ENCODE measurements at regions not wholly inside any gene's neighbourhood (a gene's known extent, or its start where the extent isn't known, plus 50 kb on each side); places are given as distances from the start of the nearest gene placed in this dataset.
"Not testable (repeated sequence)": the region's sequence is repeated elsewhere in the genome, so short reads cannot be mapped to it uniquely, and the experiment has no call there.

DNA sequence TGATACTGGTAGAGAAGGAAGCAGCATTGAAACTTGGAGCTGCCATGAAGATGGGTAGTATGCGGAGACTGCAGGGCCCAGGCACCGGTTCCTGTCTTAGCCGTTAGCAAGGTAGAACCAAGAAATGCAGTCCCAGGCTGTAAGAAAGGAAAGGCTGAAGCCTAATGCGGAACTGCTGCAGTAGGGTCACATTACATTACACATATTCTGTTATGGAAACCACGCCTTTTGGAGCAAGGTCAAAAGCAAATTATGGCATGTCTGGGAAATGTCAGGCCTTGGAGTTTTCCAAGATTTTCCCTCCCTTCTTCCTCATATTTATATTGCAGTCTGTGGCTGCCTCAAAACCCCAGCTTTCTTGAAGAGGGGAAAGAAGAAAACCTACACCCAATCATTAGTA lies 204.8 kb upstream of the RASGEF1B start:
- H3K4me3 ChIP-seq (ENCODE audit: low read depth, low read length, poor library complexity, severe bottlenecking): no peak overlapping the region
- H3K9ac ChIP-seq (ENCODE audit: low read length): no peak overlapping the region
- no peaks in the 10 kb centered on the region for H4K20me1 ChIP-seq (ENCODE audit: insufficient read depth, low read length)
- no peak overlapping the region for H3K27ac ChIP-seq (ENCODE audit: low read depth, low read length, poor library complexity, severe bottlenecking)
- no peak overlapping the region for H2AFZ ChIP-seq (ENCODE audit: low read length)
- no peak overlapping the region for H3K4me2 ChIP-seq (ENCODE audit: low read length)
- no peaks in the 10 kb centered on the region for H3K36me3 ChIP-seq (ENCODE audit: insufficient read depth, low read length)
- H3K27me3 ChIP-seq (ENCODE audit: insufficient read depth, low read length): no peaks in the 10 kb centered on the region
- H3K9me2 ChIP-seq (ENCODE audit: low read depth, low read length): no peaks in the 10 kb centered on the region
- H3F3A ChIP-seq (ENCODE audit: insufficient read depth, low read length): no peaks in the 10 kb centered on the region
- no peaks in the 10 kb centered on the region for H3K4me1 ChIP-seq (ENCODE audit: insufficient read depth, low read length, severe bottlenecking)
- H3K79me2 ChIP-seq (ENCODE audit: insufficient read depth, low read length): no peaks in the 10 kb centered on the region
- H3K9me3 ChIP-seq (ENCODE audit: low read length): no peaks in the 10 kb centered on the region
- no peak for TF ChIP-seq EZH2 (IDR thresholded peaks at IDR 0.05; ENCODE audit: borderline replicate concordance, low read length)
- TF ChIP-seq, protein P1, sequence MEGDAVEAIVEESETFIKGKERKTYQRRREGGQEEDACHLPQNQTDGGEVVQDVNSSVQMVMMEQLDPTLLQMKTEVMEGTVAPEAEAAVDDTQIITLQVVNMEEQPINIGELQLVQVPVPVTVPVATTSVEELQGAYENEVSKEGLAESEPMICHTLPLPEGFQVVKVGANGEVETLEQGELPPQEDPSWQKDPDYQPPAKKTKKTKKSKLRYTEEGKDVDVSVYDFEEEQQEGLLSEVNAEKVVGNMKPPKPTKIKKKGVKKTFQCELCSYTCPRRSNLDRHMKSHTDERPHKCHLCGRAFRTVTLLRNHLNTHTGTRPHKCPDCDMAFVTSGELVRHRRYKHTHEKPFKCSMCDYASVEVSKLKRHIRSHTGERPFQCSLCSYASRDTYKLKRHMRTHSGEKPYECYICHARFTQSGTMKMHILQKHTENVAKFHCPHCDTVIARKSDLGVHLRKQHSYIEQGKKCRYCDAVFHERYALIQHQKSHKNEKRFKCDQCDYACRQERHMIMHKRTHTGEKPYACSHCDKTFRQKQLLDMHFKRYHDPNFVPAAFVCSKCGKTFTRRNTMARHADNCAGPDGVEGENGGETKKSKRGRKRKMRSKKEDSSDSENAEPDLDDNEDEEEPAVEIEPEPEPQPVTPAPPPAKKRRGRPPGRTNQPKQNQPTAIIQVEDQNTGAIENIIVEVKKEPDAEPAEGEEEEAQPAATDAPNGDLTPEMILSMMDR (IDR thresholded peaks at IDR 0.05; ENCODE audit: low read length): no peak

DNA sequence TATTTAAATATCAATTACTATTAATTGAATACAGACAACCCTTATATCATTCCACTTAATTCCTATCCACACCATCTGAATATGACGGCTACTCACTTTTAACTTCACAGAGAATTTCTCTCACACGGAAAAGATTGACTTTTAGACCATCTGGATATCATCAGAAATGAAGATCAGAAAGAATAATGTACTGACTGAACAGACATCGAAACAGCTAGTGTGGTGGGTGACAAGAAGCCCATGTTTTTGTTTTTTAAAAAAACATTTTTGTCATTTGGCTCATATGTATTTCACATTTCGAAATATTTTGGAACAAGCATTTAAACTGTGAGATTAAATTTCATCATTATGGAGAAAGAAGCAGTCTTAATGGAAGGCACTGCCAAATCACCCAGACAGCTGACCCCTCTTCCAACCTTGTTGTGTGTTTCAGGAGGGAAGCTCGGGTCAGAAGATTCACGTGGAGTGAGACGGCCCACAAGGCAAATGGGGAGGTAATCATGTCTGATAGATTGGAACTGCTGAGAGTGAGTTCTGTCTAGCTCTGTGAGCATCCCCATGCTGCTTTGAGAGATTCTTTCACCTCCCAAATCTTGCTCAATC lies 204.2 kb upstream of the RASGEF1B start:
- Histone ChIP-seq H3K4me3 (ENCODE audit: low read depth, low read length, poor library complexity, severe bottlenecking) (no peak overlapping the region), H3K4me2 (ENCODE audit: low read length) (no peak overlapping the region), H3F3A (ENCODE audit: insufficient read depth, low read length) (no peaks in the 10 kb centered on the region), H2AFZ (ENCODE audit: low read length) (peak overlapping the region; percentile 26; the same call in 1 of the 2 replicates), H3K27me3 (ENCODE audit: insufficient read depth, low read length) (no peaks in the 10 kb centered on the region), H3K9ac (ENCODE audit: low read length) (no peak overlapping the region), H3K27ac (ENCODE audit: low read depth, low read length, poor library complexity, severe bottlenecking) (no peak overlapping the region), H3K79me2 (ENCODE audit: insufficient read depth, low read length) (no peaks in the 10 kb centered on the region), H4K20me1 (ENCODE audit: insufficient read depth, low read length) (no peaks in the 10 kb centered on the region), H3K9me2 (ENCODE audit: low read depth, low read length) (no peaks in the 10 kb centered on the region), H3K9me3 (ENCODE audit: low read length) (no peaks in the 10 kb centered on the region), H3K4me1 (ENCODE audit: insufficient read depth, low read length, severe bottlenecking) (no peaks in the 10 kb centered on the region), H3K36me3 (ENCODE audit: insufficient read depth, low read length) (no peaks in the 10 kb centered on the region)
- no peak for TF ChIP-seq EZH2 (IDR thresholded peaks at IDR 0.05; ENCODE audit: borderline replicate concordance, low read length)
- TF ChIP-seq, protein P1 (IDR thresholded peaks at IDR 0.05; ENCODE audit: low read length): no peak

DNA sequence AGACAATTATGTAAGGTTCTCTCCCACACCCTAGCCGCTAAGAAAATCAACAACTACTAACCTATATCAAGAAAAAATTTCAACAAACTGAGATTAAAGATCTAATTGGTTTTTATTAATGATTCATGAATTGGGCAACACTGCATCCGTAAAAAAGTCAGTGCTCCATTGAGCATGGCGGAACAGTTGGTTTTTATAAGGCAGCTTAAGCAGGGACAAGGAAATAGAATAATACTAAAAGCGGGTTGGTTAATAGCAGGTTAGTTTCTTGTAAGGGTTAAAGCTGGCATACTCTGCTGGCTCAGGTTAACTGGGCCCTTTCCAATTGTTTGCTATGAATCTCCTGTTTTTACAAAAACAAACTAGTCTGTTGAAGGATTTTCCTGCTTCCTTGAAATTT lies 202.3 kb upstream of the RASGEF1B start:
- Histone ChIP-seq H3F3A (ENCODE audit: insufficient read depth, low read length) (no peaks in the 10 kb centered on the region), H3K9me2 (ENCODE audit: low read depth, low read length) (no peaks in the 10 kb centered on the region), H3K9ac (ENCODE audit: low read length) (no peak overlapping the region), H3K4me3 (ENCODE audit: low read depth, low read length, poor library complexity, severe bottlenecking) (no peak overlapping the region), H3K9me3 (ENCODE audit: low read length) (no peaks in the 10 kb centered on the region), H3K36me3 (ENCODE audit: insufficient read depth, low read length) (no peaks in the 10 kb centered on the region), H3K27ac (ENCODE audit: low read depth, low read length, poor library complexity, severe bottlenecking) (no peak overlapping the region), H3K4me1 (ENCODE audit: insufficient read depth, low read length, severe bottlenecking) (peaks cover 1% of the 10 kb centered on the region), H4K20me1 (ENCODE audit: insufficient read depth, low read length) (no peaks in the 10 kb centered on the region), H2AFZ (ENCODE audit: low read length) (no peak overlapping the region), H3K79me2 (ENCODE audit: insufficient read depth, low read length) (no peaks in the 10 kb centered on the region), H3K27me3 (ENCODE audit: insufficient read depth, low read length) (no peaks in the 10 kb centered on the region), H3K4me2 (ENCODE audit: low read length) (no peak overlapping the region)
- TF ChIP-seq, protein P1 (IDR thresholded peaks at IDR 0.05; ENCODE audit: low read length): no peak

DNA sequence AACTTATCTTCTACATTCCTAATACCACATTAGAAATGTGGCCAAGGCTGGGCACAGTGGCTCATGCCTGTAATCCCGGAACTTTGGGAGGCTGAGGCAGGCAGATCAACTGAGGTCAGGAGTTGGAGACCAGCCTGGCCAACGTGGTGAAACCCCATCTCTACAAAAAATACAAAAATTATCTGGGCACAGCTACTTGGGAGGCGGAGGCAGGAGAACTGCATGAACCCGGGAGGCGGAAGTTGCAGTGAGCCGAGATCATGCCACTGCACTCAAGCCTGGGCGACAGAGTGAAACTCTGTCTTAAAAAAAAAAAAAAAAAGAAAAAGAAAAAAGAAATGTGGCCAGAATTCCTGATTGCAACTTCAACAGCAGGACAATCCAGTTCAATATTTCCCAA lies 196.6 kb upstream of the RASGEF1B start:
- H3K9me2 ChIP-seq (ENCODE audit: low read depth, low read length); H3K9me3 ChIP-seq (ENCODE audit: low read length); H3K36me3 ChIP-seq (ENCODE audit: insufficient read depth, low read length); H3K27ac ChIP-seq (ENCODE audit: low read depth, low read length, poor library complexity, severe bottlenecking); H3K27me3 ChIP-seq (ENCODE audit: insufficient read depth, low read length); H3F3A ChIP-seq (ENCODE audit: insufficient read depth, low read length); H3K9ac ChIP-seq (ENCODE audit: low read length); H3K79me2 ChIP-seq (ENCODE audit: insufficient read depth, low read length); H4K20me1 ChIP-seq (ENCODE audit: insufficient read depth, low read length); H3K4me3 ChIP-seq (ENCODE audit: low read depth, low read length, poor library complexity, severe bottlenecking): not testable (repeated sequence)
- peak overlapping the region; percentile 97 for H2AFZ ChIP-seq (ENCODE audit: low read length)
- peaks cover 17% of the 10 kb centered on the region for H3K4me1 ChIP-seq (ENCODE audit: insufficient read depth, low read length, severe bottlenecking)
- peak overlapping the region; percentile 43; the same call in 1 of the 2 replicates for H3K4me2 ChIP-seq (ENCODE audit: low read length)

Measured in OCI-LY1 (cell line).